Liver (tissue), 8 donors: ENCODE measurements at regions not wholly inside any gene's neighbourhood (a gene's known extent, or its start where the extent isn't known, plus 50 kb on each side); places are given as distances from the start of the nearest gene placed in this dataset.

Source experiments
- DNase-seq: peaks from one replicate; pipeline ENCODE4 v3.0.0-alpha.2; 2017; ENCODE audit warnings: low spot score
- H3K27ac ChIP-seq, 2 donors: one replicate each; pipeline ENCODE4 v1.7.0; 2013; ENCODE audit warnings: inconsistent platforms in 2 of 2, low read length in 2 of 2, control low read depth in 1 of 2, low read depth in 1 of 2, mild to moderate bottlenecking in 1 of 2
- H3K27me3 ChIP-seq, 4 donors: one replicate each; pipeline versions ENCODE4 v1.6.1 to v1.7.0; 2013; ENCODE audit warnings: low read length in 3 of 4, inconsistent platforms in 1 of 4, mild to moderate bottlenecking in 1 of 4, moderate library complexity in 1 of 4; ENCODE audit not compliant: control insufficient read depth in 4 of 4, insufficient read depth in 4 of 4
- H3K36me3 ChIP-seq, 4 donors: one replicate each; pipeline versions ENCODE4 v1.6.1 to v1.7.0; 2013; ENCODE audit warnings: low read length in 3 of 4, mild to moderate bottlenecking in 3 of 4, low read depth in 1 of 4, moderate library complexity in 1 of 4; ENCODE audit not compliant: control insufficient read depth in 4 of 4, insufficient read depth in 3 of 4
- H3K4me1 ChIP-seq, 4 donors: one replicate each; pipeline versions ENCODE4 v1.6.1 to v1.7.0; 2013; ENCODE audit warnings: low read length in 3 of 4, mild to moderate bottlenecking in 3 of 4, moderate library complexity in 1 of 4; ENCODE audit not compliant: control insufficient read depth in 4 of 4, insufficient read depth in 4 of 4
- H3K4me3 ChIP-seq, 3 donors: one replicate each; pipeline versions ENCODE4 v1.6.1 to v1.7.0; 2013; ENCODE audit warnings: low read length in 3 of 3, control low read depth in 1 of 3, low read depth in 1 of 3, mild to moderate bottlenecking in 1 of 3
- H3K9ac ChIP-seq, 2 donors: one replicate each; pipeline ENCODE4 v1.7.0; 2013; ENCODE audit warnings: low read length in 2 of 2, mild to moderate bottlenecking in 2 of 2, moderate library complexity in 2 of 2, control low read depth in 1 of 2, low read depth in 1 of 2
- H3K9me3 ChIP-seq, 4 donors: one replicate each; pipeline versions ENCODE4 v1.6.1 to v1.7.0; 2013; ENCODE audit warnings: low read length in 3 of 4; ENCODE audit not compliant: control insufficient read depth in 4 of 4
- ATF3 ChIP-seq: IDR thresholded peaks from 2 replicates; pipeline ENCODE4 v1.6.1; 2016; ENCODE audit warnings: antibody characterized with exemption
- CTCF ChIP-seq: fragments of 150-350 bp; IDR thresholded peaks from 2 replicates; pipeline ENCODE4 v1.5.1; 2017; ENCODE audit warnings: improper control_type of control experiment, low read depth, low read length; ENCODE audit not compliant: missing input control
- EGR1 ChIP-seq, 2 donors: IDR thresholded peaks; 2 replicates each; pipeline ENCODE4 v1.6.1; 2016 to 2018; ENCODE audit warnings: antibody characterized with exemption in 2 of 2, low read depth in 2 of 2
- FOXA1 ChIP-seq: IDR thresholded peaks from 2 replicates; pipeline ENCODE4 v1.6.1; 2016; ENCODE audit warnings: antibody characterized with exemption
- FOXA2 ChIP-seq: IDR thresholded peaks from 2 replicates; pipeline ENCODE4 v1.6.1; 2016; ENCODE audit warnings: antibody characterized with exemption
- GABPA ChIP-seq, 2 donors: IDR thresholded peaks in 1 of 2; conservative IDR thresholded peaks in 1 of 2; 2 replicates each; pipeline ENCODE4 v1.6.1; 2016; ENCODE audit warnings: antibody characterized with exemption in 2 of 2, mild to moderate bottlenecking in 1 of 2, moderate library complexity in 1 of 2
- HNF4A ChIP-seq, 2 donors: conservative IDR thresholded peaks; 2 replicates each; pipeline ENCODE4 v1.6.1; 2016; ENCODE audit warnings: antibody characterized with exemption in 2 of 2, mild to moderate bottlenecking in 2 of 2
- HNF4G ChIP-seq: IDR thresholded peaks from 2 replicates; pipeline ENCODE4 v1.6.1; 2016; ENCODE audit warnings: antibody characterized with exemption
- JUND ChIP-seq, 2 donors: IDR thresholded peaks; 2 replicates each; pipeline ENCODE4 v1.6.1; 2016; ENCODE audit warnings: antibody characterized with exemption in 2 of 2
- MAX ChIP-seq: IDR thresholded peaks from 2 replicates; pipeline ENCODE4 v1.6.1; 2016; ENCODE audit warnings: antibody characterized with exemption
- NR2F2 ChIP-seq: IDR thresholded peaks from 2 replicates; pipeline ENCODE4 v1.6.1; 2016; ENCODE audit warnings: antibody characterized with exemption
- RAD21 ChIP-seq, 2 donors: IDR thresholded peaks; 2 replicates each; pipeline ENCODE4 v1.6.1; 2016; ENCODE audit warnings: antibody characterized with exemption in 2 of 2, mild to moderate bottlenecking in 2 of 2
- REST ChIP-seq: IDR thresholded peaks from 2 replicates; pipeline ENCODE4 v1.6.1; 2016; ENCODE audit warnings: antibody characterized with exemption, mild to moderate bottlenecking
- RXRA ChIP-seq, 2 donors: IDR thresholded peaks; 2 replicates each; pipeline ENCODE4 v1.6.1; 2017 to 2018; ENCODE audit warnings: antibody characterized with exemption in 2 of 2, mild to moderate bottlenecking in 1 of 2
- SP1 ChIP-seq: IDR thresholded peaks from 2 replicates; pipeline ENCODE4 v1.6.1; 2018; ENCODE audit warnings: antibody characterized with exemption, mild to moderate bottlenecking
- TAF1 ChIP-seq: conservative IDR thresholded peaks from 2 replicates; pipeline ENCODE4 v1.6.1; 2016; ENCODE audit warnings: antibody characterized with exemption, mild to moderate bottlenecking
- YY1 ChIP-seq: IDR thresholded peaks from 2 replicates; pipeline ENCODE4 v1.6.1; 2016; ENCODE audit warnings: antibody characterized with exemption, mild to moderate bottlenecking
- ZBTB33 ChIP-seq: IDR thresholded peaks from 2 replicates; pipeline ENCODE4 v1.6.1; 2016; ENCODE audit warnings: antibody characterized with exemption
- WGBS: extraction: QIAGEN DNeasy Blood & Tissue Kit; methylation state at CpG from one replicate; pipeline ENCODE4 v1.1.7; 2013; 5-methylcytosine and 5-hydroxymethylcytosine counted together
- donor health status: healthy.
- donor health status: healthy.
- donor health status: healthy.
- donor health status: healthy.
- donor health status: healthy.

GRCh38 chr5:143889986-143890385 lies 78.0 kb downstream of the HMHB1 start:
- no peaks in the 10 kb centered on the region for H3K9me3 ChIP-seq
- DNase-seq, result no peak
- TF ChIP-seq SP1 (no peak), RAD21 (IDR thresholded peaks at IDR 0.05) (no peak), CTCF (no peak), ZBTB33 (no peak)
- H3K36me3 ChIP-seq, result no peaks in the 10 kb centered on the region
- H3K4me1 ChIP-seq, result no peaks in the 10 kb centered on the region
- H3K4me3 ChIP-seq, result no peak overlapping the region
- no peak overlapping the region for H3K9ac ChIP-seq
- H3K27me3 ChIP-seq, result no peaks in the 10 kb centered on the region
- no peak overlapping the region for H3K27ac ChIP-seq
- WGBS, result 89% methylated on average over 3 of the region's 3 CpGs

- H3K27me3 ChIP-seq, result no peaks in the 10 kb centered on the region
- no peaks in the 10 kb centered on the region for H3K4me1 ChIP-seq
- H3K27ac ChIP-seq, result no peak overlapping the region
- 71% methylated on average over 3 of the region's 3 CpGs for WGBS
- H3K4me3 ChIP-seq, result no peak overlapping the region
- H3K9me3 ChIP-seq, result no peaks in the 10 kb centered on the region
- TF ChIP-seq JUND (IDR thresholded peaks at IDR 0.05) (no peak), CTCF (no peak), SP1 (no peak), GABPA (IDR thresholded peaks at IDR 0.05 in 1 of 2, conservative IDR thresholded peaks at IDR 0.05 in 1 of 2) (no peak), HNF4A (conservative IDR thresholded peaks at IDR 0.05) (no peak), MAX (no peak), TAF1 (no peak), EGR1 (IDR thresholded peaks at IDR 0.05; ENCODE audit: low read depth in 2 of 2) (no peak), REST (no peak), HNF4G (no peak), YY1 (no peak), NR2F2 (no peak), RXRA (IDR thresholded peaks at IDR 0.05) (no peak), FOXA1 (no peak), FOXA2 (no peak), ATF3 (no peak), RAD21 (IDR thresholded peaks at IDR 0.05) (no peak), ZBTB33 (no peak)
- H3K9ac ChIP-seq, result no peak overlapping the region
- no peak for DNase-seq
- no peaks in the 10 kb centered on the region for H3K36me3 ChIP-seq
Observed at GRCh38 chr5:143890487-143890886, 78.5 kb downstream of the HMHB1 start.
